SU-DHL-6 (cell line): ENCODE measurements at regions not wholly inside any gene's neighbourhood (a gene's known extent, or its start where the extent isn't known, plus 50 kb on each side); places are given as distances from the start of the nearest gene placed in this dataset.

Experiments used
- H2AFZ ChIP-seq: fragments of 200-600 bp; sonication (generic); 2 replicates; pipeline ENCODE4 v1.6.1; 2014; ENCODE audit warnings: low read depth, mild to moderate bottlenecking, moderate library complexity, mixed read lengths, antibody characterized with exemption, low read length; ENCODE audit not compliant: severe bottlenecking
- H3F3A ChIP-seq: fragments of 200-600 bp; shearing (Covaris generic); 2 replicates; pipeline ENCODE4 v1.6.0; 2016; ENCODE audit warnings: antibody characterized with exemption, mild to moderate bottlenecking; ENCODE audit not compliant: insufficient read depth
- H3K27ac ChIP-seq: fragments of 200-600 bp; sonication (generic); 2 replicates; pipeline ENCODE4 v1.5.1; 2016; ENCODE audit warnings: low read depth, mild to moderate bottlenecking, low read length, moderate library complexity, mixed read lengths
- H3K27me3 ChIP-seq: fragments of 200-600 bp; sonication (generic), shearing (Covaris generic); 2 replicates; pipeline ENCODE4 v1.6.0; 2014; ENCODE audit warnings: mild to moderate bottlenecking, low read length
- H3K36me3 ChIP-seq: fragments of 200-600 bp; sonication (generic); 2 replicates; pipeline ENCODE4 v1.6.1; 2014; ENCODE audit warnings: mild to moderate bottlenecking, low read length, mixed read lengths
- H3K4me2 ChIP-seq: fragments of 300-600, 200-600 bp; shearing (Covaris generic), sonication (generic); 2 replicates; pipeline ENCODE4 v1.6.0; 2014; ENCODE audit warnings: low read length, low read depth, mild to moderate bottlenecking; ENCODE audit not compliant: poor library complexity, severe bottlenecking
- H3K4me3 ChIP-seq: fragments of 200-600 bp; sonication (generic); 2 replicates; pipeline ENCODE4 v1.5.1; 2014; ENCODE audit warnings: antibody characterized with exemption, low read length, mild to moderate bottlenecking, mixed read lengths; ENCODE audit not compliant: insufficient read depth, poor library complexity, severe bottlenecking
- H3K79me2 ChIP-seq: fragments of 200-600 bp; sonication (generic); 2 replicates; pipeline ENCODE4 v1.6.1; 2014; ENCODE audit warnings: mild to moderate bottlenecking, low read length, moderate library complexity; ENCODE audit not compliant: insufficient read depth
- H3K9ac ChIP-seq: fragments of 200-600 bp; sonication (generic); 2 replicates; pipeline ENCODE4 v1.7.0; 2014; ENCODE audit warnings: mild to moderate bottlenecking, low read length
- H3K9me2 ChIP-seq: fragments of 200-600 bp; sonication (generic); replicated peaks from 2 replicates; pipeline ENCODE4 v1.6.1; 2014; ENCODE audit warnings: low read length; ENCODE audit not compliant: insufficient read depth
- H3K9me3 ChIP-seq: fragments of 200-600 bp; sonication (generic); 2 replicates; pipeline ENCODE4 v1.6.1; 2014; ENCODE audit warnings: low read length, mixed read lengths; ENCODE audit not compliant: insufficient read depth
- H4K20me1 ChIP-seq: fragments of 200-600 bp; sonication (generic); 2 replicates; pipeline ENCODE4 v1.6.1; 2014; ENCODE audit warnings: low read depth, mild to moderate bottlenecking, antibody characterized with exemption, low read length, moderate library complexity, mixed read lengths
- CTCF ChIP-seq: fragments of 200-600 bp; sonication (generic); IDR thresholded peaks from one replicate; pipeline ENCODE4 v1.5.1; 2017; ENCODE audit warnings: antibody characterized with exemption, mild to moderate bottlenecking, low read length, moderate library complexity; ENCODE audit not compliant: insufficient read depth, poor library complexity, severe bottlenecking
- EZH2phosphoT487 ChIP-seq: fragments of 200-600 bp; sonication (generic), shearing (Covaris generic); conservative IDR thresholded peaks from 2 replicates; pipeline ENCODE4 v1.6.1; 2018; ENCODE audit warnings: mild to moderate bottlenecking, antibody characterized with exemption, low read length, moderate library complexity, mixed read lengths

- Histone ChIP-seq H3K79me2 (no peaks in the 10 kb centered on the region), H3F3A (no peaks in the 10 kb centered on the region), H3K9ac (no peak overlapping the region), H3K9me3 (no peaks in the 10 kb centered on the region), H4K20me1 (no peaks in the 10 kb centered on the region), H3K9me2 (no peaks in the 10 kb centered on the region), H2AFZ (no peak overlapping the region), H3K27me3 (no peaks in the 10 kb centered on the region), H3K27ac (no peak overlapping the region), H3K36me3 (no peaks in the 10 kb centered on the region), H3K4me3 (no peak overlapping the region), H3K4me2 (no peak overlapping the region)
- TF ChIP-seq CTCF: no peak
- no peak for TF ChIP-seq EZH2phosphoT487
Observed at GRCh38 chr7:65230231-65230630, 143.4 kb upstream of the ZNF92 start.

GRCh38 chr7:65225422-65226006, 148.1 kb upstream of the ZNF92 start:
- TF ChIP-seq CTCF: no peak
- TF ChIP-seq EZH2phosphoT487: no peak
- no peak overlapping the region for H3K27ac ChIP-seq
- no peaks in the 10 kb centered on the region for H4K20me1 ChIP-seq
- H3K79me2 ChIP-seq: no peaks in the 10 kb centered on the region
- H2AFZ ChIP-seq: no peak overlapping the region
- H3K4me3 ChIP-seq: no peak overlapping the region
- no peaks in the 10 kb centered on the region for H3F3A ChIP-seq
- H3K27me3 ChIP-seq: no peaks in the 10 kb centered on the region
- H3K9me3 ChIP-seq: no peaks in the 10 kb centered on the region
- H3K36me3 ChIP-seq: no peaks in the 10 kb centered on the region
- no peak overlapping the region for H3K4me2 ChIP-seq
- H3K9ac ChIP-seq: no peak overlapping the region
- no peaks in the 10 kb centered on the region for H3K9me2 ChIP-seq

GRCh38 chr7:65222655-65223054, 151.0 kb upstream of the ZNF92 start:
- Histone ChIP-seq H4K20me1 (no peaks in the 10 kb centered on the region), H3K9me3 (no peaks in the 10 kb centered on the region), H3K27me3 (no peaks in the 10 kb centered on the region)

More at GRCh38 chr7:65222655-65223054, 151.0 kb upstream of the ZNF92 start:
- H3K9ac ChIP-seq: no peak overlapping the region
- H3K9me2 ChIP-seq: no peaks in the 10 kb centered on the region
- no peak overlapping the region for H3K4me2 ChIP-seq
- TF ChIP-seq EZH2phosphoT487 (no peak), CTCF (no peak)
- no peak overlapping the region for H3K27ac ChIP-seq
- no peaks in the 10 kb centered on the region for H3K36me3 ChIP-seq
- H3K4me3 ChIP-seq: no peak overlapping the region
- H3K79me2 ChIP-seq: no peaks in the 10 kb centered on the region
- no peak overlapping the region for H2AFZ ChIP-seq
- no peaks in the 10 kb centered on the region for H3F3A ChIP-seq
